ENCODE measurements at regions not wholly inside any gene's neighbourhood (a gene's known extent, or its start where the extent isn't known, plus 50 kb on each side); places are given as distances from the start of the nearest gene placed in this dataset.
"Not testable (repeated sequence)": the region's sequence is repeated elsewhere in the genome, so short reads cannot be mapped to it uniquely, and the experiment has no call there.

DNA sequence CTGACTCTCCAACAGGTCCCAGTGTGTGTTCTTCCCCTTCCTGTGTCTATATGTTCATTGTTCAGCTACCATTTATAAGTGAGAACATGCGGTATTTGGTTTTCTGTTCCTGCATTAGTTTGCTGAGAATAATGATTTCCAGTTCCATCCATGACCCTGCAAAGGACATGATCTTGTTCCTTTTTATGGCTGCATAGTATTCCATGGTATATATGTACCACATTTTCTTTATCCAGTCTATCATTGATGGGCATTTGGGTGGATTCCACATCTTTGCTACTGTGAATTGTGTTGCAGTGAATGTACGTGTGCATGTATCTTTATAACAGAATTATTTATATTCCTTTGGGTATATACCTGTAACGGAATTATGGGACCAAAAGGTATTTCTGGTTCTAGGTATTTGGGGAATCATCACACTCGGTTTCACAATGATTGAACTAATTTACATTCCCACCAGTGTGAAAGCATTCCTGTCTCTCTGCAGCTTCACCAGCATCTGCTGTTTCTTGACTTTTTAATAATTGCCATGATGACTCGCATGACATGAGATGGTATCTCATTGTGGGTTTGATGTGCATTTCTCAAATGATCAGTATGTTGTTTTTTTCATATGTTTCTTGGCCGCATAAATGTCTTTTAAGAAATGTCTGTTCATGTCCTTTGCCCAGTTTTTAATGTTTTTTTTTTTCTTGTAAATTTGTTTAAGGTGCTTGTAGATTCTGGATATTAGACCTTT, 60.2 kb downstream of the LSMEM1 start:
- TF ChIP-seq CTCF (IDR thresholded peaks at IDR 0.05), result no peak
- H3K27ac ChIP-seq, result no peak overlapping the region
- no peaks in the 10 kb centered on the region for H3K4me1 ChIP-seq
- no peak overlapping the region for H3K9ac ChIP-seq (ENCODE audit: low read depth in 2 of 2, low read length in 2 of 2)
- no peaks in the 10 kb centered on the region for H3K36me3 ChIP-seq
- no peak for DNase-seq
- no peak overlapping the region for H3K4me3 ChIP-seq
- H3K9me3 ChIP-seq, result no peaks in the 10 kb centered on the region
- H3K27me3 ChIP-seq, result no peaks in the 10 kb centered on the region
- intact Hi-C loops (cut with DNase I), result no loop called here

GRCh38 chr7:112546723-112547513, 66.1 kb downstream of the LSMEM1 start:
- no peak overlapping the region for H3K4me3 ChIP-seq
- no peaks in the 10 kb centered on the region for H3K4me1 ChIP-seq
- H3K27ac ChIP-seq, result no peak overlapping the region
- intact Hi-C loops (cut with DNase I), result loop anchor here (5.0 kb wide), 1 partner anchor 355 kb away; no protein-coding TSS in a partner anchor
- TF ChIP-seq CTCF (IDR thresholded peaks at IDR 0.05), result no peak
- H3K36me3 ChIP-seq, result no peaks in the 10 kb centered on the region
- no peak overlapping the region for H3K9ac ChIP-seq (ENCODE audit: low read depth in 2 of 2, low read length in 2 of 2)
- no peak for DNase-seq
- no peaks in the 10 kb centered on the region for H3K27me3 ChIP-seq
- no peaks in the 10 kb centered on the region for H3K9me3 ChIP-seq

GRCh38 chr7:112547916-112548315, 67.1 kb downstream of the LSMEM1 start:
- no peaks in the 10 kb centered on the region for H3K4me1 ChIP-seq
- H3K27ac ChIP-seq, result no peak overlapping the region
- no peak for DNase-seq
- intact Hi-C loops (cut with DNase I), result loop anchor here (5.0 kb wide), 1 partner anchor 354 kb away; no protein-coding TSS in a partner anchor
- H3K9ac ChIP-seq (ENCODE audit: low read depth in 2 of 2, low read length in 2 of 2), result no peak overlapping the region
- no peak overlapping the region for H3K4me3 ChIP-seq
- no peak for TF ChIP-seq CTCF (IDR thresholded peaks at IDR 0.05)
- no peaks in the 10 kb centered on the region for H3K27me3 ChIP-seq
- no peaks in the 10 kb centered on the region for H3K36me3 ChIP-seq
- H3K9me3 ChIP-seq, result no peaks in the 10 kb centered on the region

DNA sequence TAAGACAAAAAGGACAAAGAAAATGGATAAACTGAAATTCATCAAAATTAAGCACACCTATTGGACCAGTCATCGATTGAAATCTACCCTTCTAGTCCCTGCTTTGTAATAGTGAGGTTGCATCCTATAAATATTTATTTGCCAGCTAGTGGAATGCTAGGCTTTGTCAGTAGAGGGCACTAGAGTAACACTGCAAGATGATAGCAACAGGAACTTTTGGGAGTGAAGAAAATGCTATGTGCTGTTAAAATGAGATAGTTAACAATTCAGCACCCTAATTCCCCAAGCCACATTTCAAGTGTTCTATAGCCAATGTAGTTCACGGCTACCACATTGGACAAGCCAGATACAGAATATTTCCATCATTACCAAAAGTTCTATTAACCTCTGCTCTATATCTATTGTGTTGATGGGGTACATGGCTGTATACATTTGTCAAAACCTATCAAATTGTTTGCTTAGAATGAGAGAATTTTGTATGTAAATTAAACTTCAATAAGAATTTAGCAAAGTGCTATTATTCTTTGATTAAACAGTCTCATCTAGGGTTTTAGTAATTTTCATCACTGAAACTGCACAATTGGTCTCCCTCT, 69.8 kb downstream of the LSMEM1 start:
- H3K9ac ChIP-seq (ENCODE audit: low read depth in 2 of 2, low read length in 2 of 2), result no peak overlapping the region
- H3K36me3 ChIP-seq, result no peaks in the 10 kb centered on the region
- no peaks in the 10 kb centered on the region for H3K4me1 ChIP-seq
- peak; percentile 98 for TF ChIP-seq CTCF (IDR thresholded peaks at IDR 0.05)
- H3K27me3 ChIP-seq, result no peaks in the 10 kb centered on the region
- H3K9me3 ChIP-seq, result no peaks in the 10 kb centered on the region
- intact Hi-C loops (cut with DNase I), result loop anchor here (10.0 kb wide), 1 partner anchor 864 kb away; no protein-coding TSS in a partner anchor
- H3K4me3 ChIP-seq, result no peak overlapping the region
- peak; percentile 55 for DNase-seq
- H3K27ac ChIP-seq, result no peak overlapping the region

- not testable (repeated sequence) for H3K4me1 ChIP-seq; H3K27me3 ChIP-seq; H3K36me3 ChIP-seq; H3K9me3 ChIP-seq; DNase-seq; H3K9ac ChIP-seq (ENCODE audit: low read depth in 2 of 2, low read length in 2 of 2); H3K27ac ChIP-seq; H3K4me3 ChIP-seq
- intact Hi-C loops (cut with DNase I), result loop anchor here (10.0 kb wide), 1 partner anchor 863 kb away; no protein-coding TSS in a partner anchor
Measured at GRCh38 chr7:112551521-112551920, 70.7 kb downstream of the LSMEM1 start.

Data from colonic mucosa (tissue), 4 donors.